B cell (primary cell): ENCODE measurements at regions not wholly inside any gene's neighbourhood (a gene's known extent, or its start where the extent isn't known, plus 50 kb on each side); places are given as distances from the start of the nearest gene placed in this dataset.

Experiments used
- CTCF ChIP-seq: fragments of 200-600 bp; IDR thresholded peaks from one replicate; pipeline ENCODE4 v1.8.0; 2022; ENCODE audit warnings: antibody characterized with exemption, mild to moderate bottlenecking
- EZH2 ChIP-seq: IDR thresholded peaks from 2 replicates; pipeline ENCODE4 v1.6.1; 2012; ENCODE audit warnings: borderline replicate concordance, low read depth, mild to moderate bottlenecking, moderate library complexity, low read length; ENCODE audit not compliant: insufficient read depth, poor library complexity, severe bottlenecking

DNA sequence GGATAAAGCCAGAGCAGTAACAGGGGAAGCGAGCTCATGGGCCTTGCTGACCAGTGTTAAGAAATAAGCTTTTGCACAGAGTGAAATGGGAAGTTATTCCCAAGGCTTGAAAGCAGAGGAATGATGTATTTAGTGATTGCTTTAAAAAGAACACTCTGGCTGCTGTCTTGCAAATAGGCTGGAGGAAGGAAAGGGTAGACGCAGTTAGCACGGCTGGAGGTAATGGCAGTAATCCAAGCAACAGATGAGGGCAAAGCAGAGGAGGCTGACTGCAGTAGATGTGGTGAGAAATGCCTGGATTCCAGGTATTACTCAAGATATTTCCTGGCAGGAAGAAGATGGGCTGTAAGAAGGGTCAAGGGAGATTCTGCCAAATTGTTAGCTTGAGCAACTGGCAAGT is 1342.3 kb upstream of the AGA start:
- TF ChIP-seq CTCF (no peak), EZH2 (no peak)
